D341Med (cell line): ENCODE measurements at regions not wholly inside any gene's neighbourhood (a gene's known extent, or its start where the extent isn't known, plus 50 kb on each side); places are given as distances from the start of the nearest gene placed in this dataset.

Experiments used
- DNase-seq: peaks from one replicate; pipeline ENCODE4 v3.0.0; 2012; ENCODE audit warnings: low spot score

DNA sequence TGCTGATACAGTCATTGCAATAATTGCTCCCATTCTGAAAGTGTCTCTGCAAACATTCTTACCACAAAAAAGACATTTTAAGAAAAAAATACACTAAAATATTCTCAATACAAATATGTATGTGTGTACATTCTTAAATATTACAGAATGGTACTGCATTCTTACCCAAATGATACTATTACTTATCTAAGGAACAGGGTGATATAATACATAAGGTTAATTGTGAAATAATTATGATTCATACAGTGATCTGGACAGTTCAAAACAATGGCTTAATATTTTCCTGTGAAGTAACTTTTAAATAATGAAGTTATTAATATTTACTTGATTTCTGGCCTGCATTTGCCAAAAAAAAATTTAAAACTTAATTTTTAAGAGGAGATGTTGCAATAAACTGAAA is 694.6 kb downstream of the TUSC7 start:
- DNase-seq: no peak

- DNase-seq: no peak
Observed at GRCh38 chr3:117404730-117405129, 695.2 kb downstream of the TUSC7 start.

- DNase-seq: no peak
Observed at GRCh38 chr3:117405359-117405758, 695.8 kb downstream of the TUSC7 start.

GRCh38 chr3:117407317-117407716 is 697.7 kb downstream of the TUSC7 start:
- peak; percentile 43 for DNase-seq

GRCh38 chr3:117408811-117409210 is 699.2 kb downstream of the TUSC7 start:
- DNase-seq: no peak

DNA sequence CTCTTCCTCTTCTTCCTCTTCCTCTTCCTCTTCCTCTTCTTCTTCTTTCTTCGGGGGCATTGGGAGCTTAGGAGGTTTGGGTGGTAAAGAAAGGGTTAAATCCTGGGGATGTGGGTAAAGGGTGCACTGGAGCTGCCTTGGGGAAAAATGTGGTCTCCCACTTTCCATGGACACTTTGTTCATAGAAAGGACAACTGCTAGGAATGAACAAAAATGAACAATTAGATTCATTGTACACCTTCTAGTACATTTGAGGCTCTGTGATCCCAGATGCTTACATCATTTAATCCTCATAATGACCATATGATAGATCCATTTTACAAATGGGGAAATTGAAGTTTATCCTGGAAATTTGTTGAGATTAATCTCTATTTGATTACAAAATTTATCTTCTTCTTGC is 699.7 kb downstream of the TUSC7 start:
- no peak for DNase-seq

DNA sequence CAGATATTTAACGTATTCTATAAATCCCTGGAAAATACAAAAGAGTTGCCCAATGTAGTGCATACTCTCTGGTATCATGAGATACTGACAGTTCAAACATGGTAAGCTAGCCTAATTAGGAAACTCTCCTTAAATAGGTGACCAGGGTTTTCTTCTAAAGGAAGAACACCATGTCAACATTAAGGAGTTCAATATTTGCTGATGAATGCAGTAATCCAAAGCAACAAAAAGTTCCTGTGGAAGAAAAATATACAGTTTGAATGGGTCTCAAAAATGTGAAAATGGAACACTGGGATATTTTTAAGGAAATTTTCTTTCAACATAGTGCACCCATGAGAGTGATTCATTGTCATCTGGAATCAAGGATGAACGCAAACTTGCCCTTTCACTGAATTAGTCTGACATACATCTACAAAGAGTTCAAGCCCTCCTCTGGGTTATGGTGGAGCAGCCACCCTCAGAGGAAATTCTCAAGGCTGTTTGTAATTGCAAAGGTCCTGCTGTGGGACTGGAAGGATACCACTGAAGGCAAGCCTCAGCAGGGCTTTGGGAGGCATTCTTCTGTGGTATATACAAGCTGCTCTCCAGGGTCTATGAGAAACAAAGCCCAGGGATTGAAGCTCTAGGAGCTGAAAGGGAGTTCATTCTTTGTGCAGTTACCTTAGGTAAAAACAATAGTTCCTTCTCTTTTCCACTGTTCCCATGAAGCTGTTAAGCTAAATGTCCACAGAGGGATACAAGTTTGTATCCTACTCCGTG is 700.3 kb downstream of the TUSC7 start:
- DNase-seq: no peak

GRCh38 chr3:117411971-117412370 is 702.4 kb downstream of the TUSC7 start:
- DNase-seq: peak; percentile 35

GRCh38 chr3:117417411-117417810 is 707.8 kb downstream of the TUSC7 start:
- DNase-seq: no peak

GRCh38 chr3:117427081-117427480 is 717.5 kb downstream of the TUSC7 start:
- DNase-seq: no peak

DNA sequence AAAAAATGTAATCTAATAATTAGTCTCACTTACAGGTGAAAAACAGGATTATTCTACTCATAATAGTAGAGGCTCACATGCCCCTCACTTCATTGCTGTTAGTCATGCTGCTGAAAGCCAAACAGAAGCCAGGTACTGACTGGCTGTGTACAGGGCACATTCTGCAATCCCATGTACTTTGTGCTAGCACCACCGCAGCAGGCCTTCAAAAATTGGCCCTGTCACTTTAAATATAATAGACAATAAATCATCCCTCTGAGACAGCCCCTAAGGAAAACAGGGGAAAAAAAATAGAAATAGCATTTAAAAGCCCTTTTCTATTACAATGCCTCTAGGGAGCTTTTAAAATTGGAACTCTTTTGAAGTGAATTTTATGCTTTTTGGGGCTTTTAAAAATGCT is 723.8 kb downstream of the TUSC7 start:
- DNase-seq: no peak

DNA sequence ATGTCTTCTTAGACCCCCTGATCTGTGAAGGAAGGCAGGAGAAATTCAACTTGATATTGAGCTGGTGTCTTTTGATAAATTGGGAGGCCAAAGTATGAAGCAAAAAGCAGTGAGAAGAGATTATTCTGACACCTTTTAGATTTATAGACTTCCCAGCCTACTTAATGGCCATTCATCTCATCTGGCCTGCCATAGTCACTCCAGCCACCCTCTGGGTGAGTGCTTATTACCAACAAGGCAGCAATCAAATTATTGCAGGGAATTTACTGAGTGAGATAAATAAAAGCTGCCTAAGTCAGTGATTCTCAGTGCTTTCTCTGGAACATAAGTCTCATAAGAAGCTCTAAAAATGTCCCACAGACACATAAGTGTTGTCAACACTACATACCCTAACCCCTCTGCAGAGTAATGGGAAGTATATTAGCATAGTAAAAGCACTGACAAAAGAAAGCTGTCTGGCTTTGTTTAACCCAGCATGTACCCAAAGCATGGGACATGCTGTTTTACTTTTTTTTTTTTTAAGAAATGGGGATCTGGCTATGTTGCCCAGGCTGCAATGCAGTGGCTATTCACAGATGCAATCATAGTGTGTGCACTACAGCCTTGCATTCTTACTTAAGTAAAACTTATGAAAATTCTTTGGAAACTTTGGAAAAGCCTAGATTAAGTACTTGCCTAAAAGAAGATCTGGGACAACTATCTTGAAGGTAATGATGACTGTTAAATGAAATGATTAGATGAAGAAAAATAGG is 725.3 kb downstream of the TUSC7 start:
- no peak for DNase-seq

DNA sequence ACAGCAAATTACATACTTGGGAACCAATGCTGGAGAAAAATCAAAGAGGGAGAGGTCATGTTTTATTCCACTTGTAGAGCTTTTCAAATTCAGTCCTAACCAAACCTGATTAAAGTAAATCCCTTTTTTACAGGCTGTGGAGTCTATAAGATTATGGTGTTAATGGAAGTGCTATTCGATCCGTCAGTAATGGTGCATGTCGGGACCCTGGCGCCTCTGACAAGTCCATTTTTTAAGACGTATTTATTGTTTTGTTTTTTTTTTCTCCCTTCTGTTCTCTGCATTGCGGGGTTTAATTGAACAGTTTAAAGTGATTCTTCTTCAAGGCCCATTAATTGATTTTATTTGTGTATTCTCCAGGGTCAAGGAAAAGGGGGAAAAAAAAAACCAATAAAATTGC is 725.9 kb downstream of the TUSC7 start:
- no peak for DNase-seq

DNA sequence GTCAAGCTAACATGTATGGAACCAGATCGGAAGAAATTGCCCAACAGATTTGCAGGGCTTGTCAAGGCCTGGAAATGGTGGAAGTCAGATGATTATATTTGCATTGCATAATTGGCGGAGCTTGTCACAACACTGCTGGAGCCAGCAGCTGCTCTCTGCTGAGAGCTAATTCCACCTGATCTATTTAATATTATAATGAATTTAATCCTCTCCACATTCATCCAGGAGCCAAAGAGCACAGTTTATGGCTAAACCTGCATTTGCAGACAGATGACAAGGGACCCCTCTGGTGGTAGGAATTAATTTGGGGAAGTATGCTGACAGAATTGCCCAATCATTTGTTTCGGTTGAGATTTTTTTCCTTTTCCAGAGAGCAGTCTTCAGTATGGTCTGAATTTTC is 730.2 kb downstream of the TUSC7 start:
- DNase-seq: peak; percentile 82

- no peak for DNase-seq
Observed at GRCh38 chr3:117441851-117442250, 732.3 kb downstream of the TUSC7 start.

- DNase-seq: no peak
Observed at GRCh38 chr3:117442566-117442965, 733.0 kb downstream of the TUSC7 start.

DNA sequence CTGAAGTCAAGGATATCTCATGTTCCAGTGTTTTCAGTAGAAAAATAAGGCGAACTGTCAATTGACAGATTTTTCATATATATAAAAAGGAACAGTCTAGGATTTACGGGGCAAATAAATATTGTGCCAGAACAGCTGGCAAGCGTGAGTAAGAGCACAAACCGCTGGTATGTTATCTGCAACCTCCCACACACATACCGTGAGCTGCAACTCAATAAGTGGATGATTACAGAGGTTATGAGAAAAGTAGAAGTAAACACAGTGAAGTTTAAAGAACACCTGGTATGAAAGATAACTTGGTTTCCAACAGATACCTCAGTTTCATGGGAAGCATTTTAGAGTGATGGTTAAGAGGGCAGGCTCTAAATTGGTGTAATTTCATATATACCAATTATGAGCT is 733.4 kb downstream of the TUSC7 start:
- DNase-seq: no peak

- no peak for DNase-seq
Observed at GRCh38 chr3:117444175-117444574, 734.6 kb downstream of the TUSC7 start.

DNA sequence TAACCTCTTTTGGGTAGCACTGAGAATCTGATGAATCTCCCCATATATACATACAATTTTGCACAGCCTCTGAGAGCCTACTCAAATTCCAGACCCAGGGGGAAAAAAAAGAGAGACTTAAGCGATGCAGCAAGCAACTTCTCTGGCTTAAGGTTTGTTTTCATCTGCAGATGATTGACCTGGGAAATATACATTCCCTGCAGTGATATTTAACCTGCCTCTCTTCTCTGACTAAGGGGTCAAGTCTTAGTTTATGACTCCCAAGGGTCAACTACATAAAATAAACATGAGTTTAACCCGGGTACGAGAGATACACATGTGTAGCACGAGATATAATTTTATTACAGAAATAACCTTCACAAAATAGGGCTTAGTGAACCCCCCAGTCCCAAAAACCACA is 737.8 kb downstream of the TUSC7 start:
- DNase-seq: no peak

- DNase-seq: no peak
Observed at GRCh38 chr3:117450026-117450425, 740.4 kb downstream of the TUSC7 start.

DNA sequence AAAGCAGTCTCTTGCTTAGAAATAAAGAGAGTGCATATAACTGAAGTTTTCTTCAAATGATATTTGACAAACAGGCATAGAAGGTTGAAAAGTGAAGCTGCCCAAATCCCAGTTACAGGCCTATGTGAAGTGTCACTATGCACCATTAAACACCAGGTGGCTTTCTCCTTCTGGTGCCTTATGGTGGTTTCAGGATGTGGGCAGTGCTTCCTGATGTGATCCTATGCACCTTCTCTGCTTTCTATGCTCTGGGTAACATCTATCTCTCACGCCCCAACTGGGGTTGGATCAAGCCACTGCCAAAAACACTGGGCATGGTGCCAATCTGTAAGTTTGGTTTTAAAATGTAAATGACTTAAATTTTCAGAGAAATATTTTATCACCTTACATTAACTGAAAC is 744.7 kb downstream of the TUSC7 start:
- peak; percentile 16 for DNase-seq

GRCh38 chr3:117454908-117455307 is 745.3 kb downstream of the TUSC7 start:
- no peak for DNase-seq

DNA sequence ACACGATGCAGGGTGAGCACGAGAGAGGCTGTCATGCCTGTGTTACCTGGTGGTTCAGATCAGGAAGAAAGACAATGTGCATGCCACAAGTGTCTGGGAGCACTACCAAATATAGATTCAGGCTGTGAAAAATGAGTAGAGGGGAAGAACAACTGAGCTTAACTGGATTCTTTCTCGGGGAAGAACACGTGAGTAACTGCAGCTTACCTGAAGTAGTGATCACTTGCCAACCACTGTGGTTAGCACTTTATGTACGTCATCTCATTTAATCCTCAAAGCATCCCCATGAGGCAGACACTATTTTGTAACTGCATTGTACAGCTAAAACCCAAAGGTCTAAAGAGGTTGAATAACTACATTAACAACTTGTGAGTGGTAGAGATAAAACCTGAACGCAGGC is 746.2 kb downstream of the TUSC7 start:
- no peak for DNase-seq
